ENCODE measurements at regions not wholly inside any gene's neighbourhood (a gene's known extent, or its start where the extent isn't known, plus 50 kb on each side); places are given as distances from the start of the nearest gene placed in this dataset.

GRCh38 chr1:30316056-30316455 is 407.3 kb downstream of the MATN1 start:
- TF ChIP-seq CTCF (optimal IDR thresholded peaks at IDR 0.05 in 1 of 3, IDR thresholded peaks at IDR 0.05 in 1 of 3, conservative IDR thresholded peaks at IDR 0.05 in 1 of 3; ENCODE audit: extremely low read depth in 1 of 3, insufficient read depth in 2 of 3, low read length in 3 of 3), result no peak
- no peak for TF ChIP-seq EZH2 (IDR thresholded peaks at IDR 0.05; ENCODE audit: low read length)

All from keratinocyte (primary cell).